GM19023 (cell line): ENCODE measurements at regions not wholly inside any gene's neighbourhood (a gene's known extent, or its start where the extent isn't known, plus 50 kb on each side); places are given as distances from the start of the nearest gene placed in this dataset.

Experiments
- ATAC-seq: cut with Tn5 transposase; IDR thresholded peaks from one replicate; pipeline ENCODE4 v1.9.1; 2021; ENCODE audit warnings: mild to moderate bottlenecking, moderate library complexity; ENCODE audit not compliant: unreplicated experiment

GRCh38 chr2:219949053-219949452 is 321.6 kb downstream of the SLC4A3 start:
- ATAC-seq, result no peak

GRCh38 chr2:219951099-219951498 is 323.7 kb downstream of the SLC4A3 start:
- no peak for ATAC-seq

- ATAC-seq, result no peak
Measured at GRCh38 chr2:219954331-219954730, 326.9 kb downstream of the SLC4A3 start.

- ATAC-seq, result no peak
Measured at GRCh38 chr2:219957820-219958219, 330.4 kb downstream of the SLC4A3 start.

- no peak for ATAC-seq
Measured at GRCh38 chr2:219958941-219959340, 331.5 kb downstream of the SLC4A3 start.

- no peak for ATAC-seq
Measured at GRCh38 chr2:219959471-219959870, 332.0 kb downstream of the SLC4A3 start.

- ATAC-seq, result no peak
Measured at GRCh38 chr2:219961947-219962498, 334.6 kb downstream of the SLC4A3 start.

- no peak for ATAC-seq
Measured at GRCh38 chr2:219962801-219963200, 335.4 kb downstream of the SLC4A3 start.

- no peak for ATAC-seq
Measured at GRCh38 chr2:219965287-219966194, 338.1 kb downstream of the SLC4A3 start.

GRCh38 chr2:219967247-219968245 is 340.1 kb downstream of the SLC4A3 start:
- ATAC-seq, result no peak

- ATAC-seq, result no peak
Measured at GRCh38 chr2:219968685-219969345, 341.4 kb downstream of the SLC4A3 start.

GRCh38 chr2:219969508-219969907 is 342.1 kb downstream of the SLC4A3 start:
- no peak for ATAC-seq

- ATAC-seq, result no peak
Measured at GRCh38 chr2:219973136-219973535, 345.7 kb downstream of the SLC4A3 start.

GRCh38 chr2:219976871-219977270 is 349.4 kb downstream of the SLC4A3 start:
- ATAC-seq, result no peak

- no peak for ATAC-seq
Measured at GRCh38 chr2:219980638-219981037, 353.2 kb downstream of the SLC4A3 start.

- ATAC-seq, result no peak
Measured at GRCh38 chr2:219983836-219984235, 356.4 kb downstream of the SLC4A3 start.

GRCh38 chr2:219985017-219985416 is 357.6 kb downstream of the SLC4A3 start:
- ATAC-seq, result no peak

GRCh38 chr2:219987830-219988229 is 360.4 kb downstream of the SLC4A3 start:
- ATAC-seq, result no peak

GRCh38 chr2:219989744-219990143 is 362.3 kb downstream of the SLC4A3 start:
- ATAC-seq, result no peak

GRCh38 chr2:219991116-219991515 is 363.7 kb downstream of the SLC4A3 start:
- ATAC-seq, result no peak

GRCh38 chr2:219995399-219995798 is 368.0 kb downstream of the SLC4A3 start:
- ATAC-seq, result no peak
